Ovary (tissue), 7 donors: ENCODE measurements at regions not wholly inside any gene's neighbourhood (a gene's known extent, or its start where the extent isn't known, plus 50 kb on each side); places are given as distances from the start of the nearest gene placed in this dataset.

Experiments used
- DNase-seq, 5 donors: peaks; one replicate each; pipeline ENCODE4 v3.0.0-alpha.2; 2019 to 2020
- H3K27ac ChIP-seq, 2 donors: fragments of 200-600 bp; one replicate each; pipeline versions ENCODE4 v1.5.1 to v1.8.0; 2019 to 2022
- H3K27me3 ChIP-seq: fragments of 200-600 bp; one replicate; pipeline ENCODE4 v1.8.0; 2022
- H3K36me3 ChIP-seq: fragments of 200-600 bp; sonication (generic); one replicate; pipeline ENCODE4 v1.5.1; 2019
- H3K4me1 ChIP-seq: one replicate; pipeline ENCODE4 v1.8.1; 2013; ENCODE audit warnings: mild to moderate bottlenecking, moderate library complexity; ENCODE audit not compliant: insufficient read depth
- H3K4me3 ChIP-seq: fragments of 200-600 bp; sonication (generic); one replicate; pipeline ENCODE4 v1.5.1; 2017
- H3K9me3 ChIP-seq, 2 donors: fragments of 200-600 bp in 1 of 2; sonication (generic) in 1 of 2; one replicate each; pipeline versions ENCODE4 v1.5.1 to v1.8.1; 2013 to 2019; ENCODE audit warnings: mild to moderate bottlenecking in 1 of 2, moderate library complexity in 1 of 2
- EP300 ChIP-seq: sonication (generic); formaldehyde crosslinking; IDR thresholded peaks from one replicate; pipeline ENCODE4 v1.6.1; 2017; ENCODE audit warnings: antibody characterized with exemption
- POLR2A ChIP-seq: fragments of 450-650 bp; IDR thresholded peaks from one replicate; pipeline ENCODE4 v1.6.1; 2017; ENCODE audit warnings: antibody characterized with exemption, mild to moderate bottlenecking, moderate library complexity
- WGBS, 3 donors: extraction: QIAGEN DNeasy Blood & Tissue Kit in 1 of 3; methylation state at CpG; one replicate each; pipeline versions ENCODE4 v1.1.5 to v1.1.7; 2013 to 2017; 5-methylcytosine and 5-hydroxymethylcytosine counted together
- intact Hi-C, 4 donors: fragments of 100-400 bp; cut with DNase I; formaldehyde crosslinking; loops; one replicate each; pipeline versions ENCODE4 v1.11.0 to v1.15.1; 2022 to 2023
- TF ChIP-seq, protein P1 (sequence below), 3 donors: fragments of 450-650 bp in 2 of 3; fragments of 200-600 bp in 1 of 3; IDR thresholded peaks; one replicate each; pipeline versions ENCODE4 v1.5.1 to v1.8.0; 2016 to 2022; ENCODE audit warnings: antibody characterized with exemption in 3 of 3, mild to moderate bottlenecking in 1 of 3
- donor health status: DM: no; HTN: no; CAD: no; lungs with moderate emphysema.
- donor health status: DM: no; HTN: no; CAD: no.
- donor health status: Bipolar disorder and iron deficiency.
- donor health status: DM: no; HTN: no; CAD: no.
- donor health status: DM: yes; HTN: yes; CAD: no.

GRCh38 chr13:68439817-68440216 is 1209.7 kb upstream of the PCDH9 start:
- no peak for DNase-seq
- TF ChIP-seq EP300 (no peak), POLR2A (no peak)
- TF ChIP-seq, protein P1, sequence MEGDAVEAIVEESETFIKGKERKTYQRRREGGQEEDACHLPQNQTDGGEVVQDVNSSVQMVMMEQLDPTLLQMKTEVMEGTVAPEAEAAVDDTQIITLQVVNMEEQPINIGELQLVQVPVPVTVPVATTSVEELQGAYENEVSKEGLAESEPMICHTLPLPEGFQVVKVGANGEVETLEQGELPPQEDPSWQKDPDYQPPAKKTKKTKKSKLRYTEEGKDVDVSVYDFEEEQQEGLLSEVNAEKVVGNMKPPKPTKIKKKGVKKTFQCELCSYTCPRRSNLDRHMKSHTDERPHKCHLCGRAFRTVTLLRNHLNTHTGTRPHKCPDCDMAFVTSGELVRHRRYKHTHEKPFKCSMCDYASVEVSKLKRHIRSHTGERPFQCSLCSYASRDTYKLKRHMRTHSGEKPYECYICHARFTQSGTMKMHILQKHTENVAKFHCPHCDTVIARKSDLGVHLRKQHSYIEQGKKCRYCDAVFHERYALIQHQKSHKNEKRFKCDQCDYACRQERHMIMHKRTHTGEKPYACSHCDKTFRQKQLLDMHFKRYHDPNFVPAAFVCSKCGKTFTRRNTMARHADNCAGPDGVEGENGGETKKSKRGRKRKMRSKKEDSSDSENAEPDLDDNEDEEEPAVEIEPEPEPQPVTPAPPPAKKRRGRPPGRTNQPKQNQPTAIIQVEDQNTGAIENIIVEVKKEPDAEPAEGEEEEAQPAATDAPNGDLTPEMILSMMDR (IDR thresholded peaks at IDR 0.05): no peak
- H3K36me3 ChIP-seq: no peaks in the 10 kb centered on the region
- 40 to 59% (median 54%) methylated on average over 1 of the region's 1 CpG for WGBS, 3 donors
- no peaks in the 10 kb centered on the region for H3K4me1 ChIP-seq
- no peak overlapping the region for H3K27ac ChIP-seq
- H3K9me3 ChIP-seq: no peaks in the 10 kb centered on the region
- intact Hi-C loops: no loop called here
- H3K4me3 ChIP-seq: no peak overlapping the region
- H3K27me3 ChIP-seq: no peaks in the 10 kb centered on the region

GRCh38 chr13:68428292-68428691 is 1198.2 kb upstream of the PCDH9 start:
- 87 to 92% (median 90%) methylated on average over 4 of the region's 4 CpGs for WGBS, 3 donors
- Histone ChIP-seq H3K27ac (no peak overlapping the region), H3K9me3 (no peaks in the 10 kb centered on the region), H3K4me1 (no peaks in the 10 kb centered on the region), H3K4me3 (no peak overlapping the region), H3K27me3 (no peaks in the 10 kb centered on the region), H3K36me3 (no peaks in the 10 kb centered on the region)
- intact Hi-C loops: no loop called here
- TF ChIP-seq, protein P1 (IDR thresholded peaks at IDR 0.05): no peak
- TF ChIP-seq POLR2A (no peak), EP300 (no peak)
- no peak for DNase-seq

DNA sequence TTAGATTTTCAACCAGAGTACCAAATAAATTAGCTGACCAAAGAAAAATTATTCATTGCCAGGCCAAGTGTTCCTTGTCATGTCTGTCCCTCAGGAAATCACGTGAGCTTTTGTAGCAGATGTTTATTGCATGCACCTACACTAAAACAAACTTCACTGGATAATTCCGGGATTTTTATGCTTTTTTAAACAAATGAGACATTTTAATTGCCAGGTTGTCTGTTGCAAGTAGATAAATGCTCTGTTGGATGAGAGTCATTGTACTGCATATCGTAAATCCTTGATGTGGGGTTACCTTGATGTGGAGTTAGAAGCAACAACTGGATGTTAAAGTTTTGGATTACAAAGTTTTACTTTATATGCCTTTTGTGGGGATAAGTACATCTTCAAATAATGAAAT is 1187.7 kb upstream of the PCDH9 start:
- 36 to 47% (median 40%) methylated on average over 3 of the region's 3 CpGs for WGBS, 3 donors
- H3K4me1 ChIP-seq: no peaks in the 10 kb centered on the region
- intact Hi-C loops: no loop called here
- H3K36me3 ChIP-seq: no peaks in the 10 kb centered on the region
- no peaks in the 10 kb centered on the region for H3K9me3 ChIP-seq
- TF ChIP-seq, protein P1 (IDR thresholded peaks at IDR 0.05): no peak
- TF ChIP-seq EP300 (no peak), POLR2A (no peak)
- DNase-seq: no peak
- no peaks in the 10 kb centered on the region for H3K27me3 ChIP-seq
- no peak overlapping the region for H3K4me3 ChIP-seq
- H3K27ac ChIP-seq: no peak overlapping the region

DNA sequence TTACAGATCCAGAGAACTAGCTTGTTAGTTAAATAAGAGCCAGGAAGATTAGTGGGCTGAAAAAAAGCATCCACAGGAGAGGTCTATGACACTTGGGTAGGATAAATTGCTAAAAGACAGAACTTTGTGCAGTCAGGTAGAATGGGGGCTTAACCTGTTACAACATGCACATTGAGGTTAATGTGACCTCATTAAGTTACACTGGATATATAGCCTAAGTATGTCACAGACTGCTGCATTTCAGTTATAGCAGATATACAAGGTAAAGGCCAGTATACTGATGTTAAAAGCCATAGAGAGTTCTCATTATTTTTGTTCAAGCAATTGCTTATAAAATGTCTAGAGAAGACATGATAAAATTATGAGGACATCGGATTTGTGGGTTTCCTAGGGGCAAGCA is 1179.9 kb upstream of the PCDH9 start:
- intact Hi-C loops: no loop called here

More for the DNA sequence above, 1179.9 kb upstream of the PCDH9 start:
- Histone ChIP-seq H3K4me1 (no peaks in the 10 kb centered on the region), H3K4me3 (no peak overlapping the region), H3K27me3 (no peaks in the 10 kb centered on the region), H3K36me3 (no peaks in the 10 kb centered on the region), H3K9me3 (no peaks in the 10 kb centered on the region), H3K27ac (no peak overlapping the region)
- 89% methylated on average over 1 of the region's 1 CpG for WGBS, 3 donors
- TF ChIP-seq EP300: no peak
- TF ChIP-seq, protein P1 (IDR thresholded peaks at IDR 0.05): no peak
- no peak for TF ChIP-seq POLR2A
- DNase-seq: no peak
